ENCODE measurements at regions not wholly inside any gene's neighbourhood (a gene's known extent, or its start where the extent isn't known, plus 50 kb on each side); places are given as distances from the start of the nearest gene placed in this dataset.

- H3K36me3 ChIP-seq, result no peaks in the 10 kb centered on the region
- no peaks in the 10 kb centered on the region for H3K4me1 ChIP-seq
- WGBS (ENCODE audit: insufficient coverage, low coverage, low lambda C conversion rate, missing lambda C conversion rate), result 52% methylated on average over 7 of the region's 11 CpGs
- H3K27me3 ChIP-seq, result no peaks in the 10 kb centered on the region
- H3K4me3 ChIP-seq, result no peak overlapping the region
- no peak for ATAC-seq
- TF ChIP-seq POLR2A (IDR thresholded peaks at IDR 0.05), result no peak
- TF ChIP-seq CTCF (IDR thresholded peaks at IDR 0.05), result no peak
- intact Hi-C loops (cut with DNase I), result no loop called here
- DNase-seq, result no peak
- no peak overlapping the region for H3K27ac ChIP-seq
- H3K9me3 ChIP-seq, result no peaks in the 10 kb centered on the region
Observed at GRCh38 chr14:57943541-57943940, 77.6 kb upstream of the SLC35F4 start.

- TF ChIP-seq POLR2A (IDR thresholded peaks at IDR 0.05) (no peak), CTCF (IDR thresholded peaks at IDR 0.05) (no peak)
- no peaks in the 10 kb centered on the region for H3K4me1 ChIP-seq
- no peaks in the 10 kb centered on the region for H3K27me3 ChIP-seq
- H3K36me3 ChIP-seq, result no peaks in the 10 kb centered on the region
- 15% methylated on average over 3 of the region's 3 CpGs for WGBS (ENCODE audit: insufficient coverage, low coverage, low lambda C conversion rate, missing lambda C conversion rate)
- DNase-seq (no peak), ATAC-seq (no peak)
- intact Hi-C loops (cut with DNase I), result no loop called here
- no peak overlapping the region for H3K27ac ChIP-seq
- H3K4me3 ChIP-seq, result no peak overlapping the region
- H3K9me3 ChIP-seq, result no peaks in the 10 kb centered on the region
Observed at GRCh38 chr14:57943038-57943437, 77.1 kb upstream of the SLC35F4 start.

- H3K36me3 ChIP-seq, result no peaks in the 10 kb centered on the region
- no peak for ATAC-seq
- no peak for DNase-seq
- H3K27ac ChIP-seq, result no peak overlapping the region
- intact Hi-C loops (cut with DNase I), result no loop called here
- TF ChIP-seq CTCF (IDR thresholded peaks at IDR 0.05) (no peak), POLR2A (IDR thresholded peaks at IDR 0.05) (no peak)
- no peaks in the 10 kb centered on the region for H3K9me3 ChIP-seq
- WGBS (ENCODE audit: insufficient coverage, low coverage, low lambda C conversion rate, missing lambda C conversion rate), result 22% methylated on average over 3 of the region's 3 CpGs
- H3K27me3 ChIP-seq, result no peaks in the 10 kb centered on the region
- no peak overlapping the region for H3K4me3 ChIP-seq
- H3K4me1 ChIP-seq, result no peaks in the 10 kb centered on the region
Observed at GRCh38 chr14:57939084-57939483, 73.2 kb upstream of the SLC35F4 start.

GRCh38 chr14:57938533-57938932 lies 72.6 kb upstream of the SLC35F4 start:
- ATAC-seq (no peak), DNase-seq (no peak)
- WGBS (ENCODE audit: insufficient coverage, low coverage, low lambda C conversion rate, missing lambda C conversion rate), result 51% methylated on average over 4 of the region's 4 CpGs
- no peak overlapping the region for H3K27ac ChIP-seq
- H3K27me3 ChIP-seq, result no peaks in the 10 kb centered on the region
- no peak for TF ChIP-seq POLR2A (IDR thresholded peaks at IDR 0.05)
- no peak for TF ChIP-seq CTCF (IDR thresholded peaks at IDR 0.05)
- intact Hi-C loops (cut with DNase I), result no loop called here
- H3K4me1 ChIP-seq, result no peaks in the 10 kb centered on the region
- H3K9me3 ChIP-seq, result no peaks in the 10 kb centered on the region
- H3K36me3 ChIP-seq, result no peaks in the 10 kb centered on the region
- no peak overlapping the region for H3K4me3 ChIP-seq

- H3K4me3 ChIP-seq, result no peak overlapping the region
- WGBS (ENCODE audit: insufficient coverage, low coverage, low lambda C conversion rate, missing lambda C conversion rate), result 39% methylated on average over 4 of the region's 4 CpGs
- H3K27ac ChIP-seq, result no peak overlapping the region
- no peaks in the 10 kb centered on the region for H3K4me1 ChIP-seq
- no peaks in the 10 kb centered on the region for H3K27me3 ChIP-seq
- ATAC-seq (no peak), DNase-seq (no peak)
- intact Hi-C loops (cut with DNase I), result no loop called here
- no peaks in the 10 kb centered on the region for H3K36me3 ChIP-seq
- no peaks in the 10 kb centered on the region for H3K9me3 ChIP-seq
- TF ChIP-seq POLR2A (IDR thresholded peaks at IDR 0.05), result no peak
- no peak for TF ChIP-seq CTCF (IDR thresholded peaks at IDR 0.05)
Observed at GRCh38 chr14:57937676-57938075, 71.8 kb upstream of the SLC35F4 start.

Measured in right lobe of liver (tissue), 6 donors.